ENCODE measurements at regions not wholly inside any gene's neighbourhood (a gene's known extent, or its start where the extent isn't known, plus 50 kb on each side); places are given as distances from the start of the nearest gene placed in this dataset.
"Not testable (repeated sequence)": the region's sequence is repeated elsewhere in the genome, so short reads cannot be mapped to it uniquely, and the experiment has no call there.

DNA sequence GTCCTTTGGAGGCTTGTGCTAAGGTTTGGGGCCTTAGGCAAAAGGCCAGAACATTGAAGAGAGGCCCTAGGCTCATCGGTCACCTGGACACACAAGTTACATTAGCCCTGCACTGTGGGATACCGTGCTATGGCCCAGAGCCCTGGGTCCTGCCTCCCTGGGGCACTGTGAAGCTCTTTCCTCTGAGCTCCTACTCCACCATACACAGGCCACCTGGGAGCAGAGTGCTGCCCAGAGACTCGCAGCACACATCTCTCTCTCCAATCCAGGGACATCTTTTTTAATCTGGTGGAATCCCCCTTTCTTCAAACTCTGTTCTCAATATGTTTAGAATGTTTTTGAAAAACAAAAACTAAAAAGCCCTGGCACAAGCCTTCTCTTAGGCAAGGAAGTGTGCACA, 314.2 kb upstream of the RGS6 start:
- no peak for DNase-seq

DNA sequence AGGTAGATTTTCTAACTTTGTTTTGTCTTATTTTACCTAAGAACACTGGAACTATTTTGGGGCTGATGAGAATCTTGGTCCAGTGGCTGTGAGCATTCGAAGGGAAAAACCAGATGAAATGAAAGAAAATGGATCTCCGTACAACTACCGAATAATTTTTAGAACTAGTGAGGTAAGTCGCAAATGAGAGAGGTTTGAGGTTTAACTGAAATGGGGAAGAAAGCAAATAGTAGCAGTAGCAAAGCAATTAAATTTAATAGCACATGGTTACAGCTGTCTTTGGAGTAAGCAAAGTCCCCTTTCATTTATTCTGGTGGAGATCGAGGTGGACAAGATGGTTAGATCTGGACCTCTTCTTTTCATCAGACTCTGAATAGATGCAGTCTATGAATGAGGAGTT, 313.5 kb upstream of the RGS6 start:
- DNase-seq = no peak

DNA sequence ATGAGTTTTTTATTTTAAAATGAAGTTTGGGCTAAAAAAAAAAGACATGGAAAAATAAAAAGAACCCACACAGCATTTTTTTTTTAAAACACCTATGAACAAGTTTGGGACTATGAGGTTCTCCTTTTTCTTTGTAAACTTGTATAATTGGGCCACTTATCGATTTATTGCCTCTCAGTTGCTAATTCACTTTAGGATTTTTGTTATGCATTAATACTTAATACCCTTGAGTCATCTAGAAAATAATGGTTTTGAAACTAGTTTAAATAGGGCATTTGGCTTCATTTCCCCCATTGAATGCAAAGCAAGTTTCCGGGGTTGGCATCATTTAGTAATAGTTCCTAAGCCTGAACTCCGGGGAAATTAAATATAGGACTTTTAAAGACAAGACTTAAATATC, 312.8 kb upstream of the RGS6 start:
- DNase-seq = no peak

DNA sequence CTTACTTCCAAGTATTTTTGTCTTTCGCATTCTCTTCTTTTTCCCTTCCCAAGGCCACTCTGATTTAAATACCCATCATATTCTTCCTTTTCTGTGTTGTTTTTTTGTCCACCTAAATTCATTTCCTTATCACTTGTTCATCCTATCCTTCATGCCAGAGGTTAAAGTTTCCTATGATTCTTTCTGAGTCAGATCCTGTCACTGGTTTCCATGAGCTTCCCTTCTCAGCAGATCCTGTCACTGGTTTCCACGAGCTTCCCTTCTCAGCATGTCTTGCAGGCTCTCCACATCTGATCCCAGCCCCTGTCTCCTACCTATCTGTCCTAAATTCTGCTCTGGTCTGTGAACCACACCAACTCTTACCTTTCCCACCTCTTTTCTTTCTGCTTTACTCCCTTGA, 311.8 kb upstream of the RGS6 start:
- no peak for DNase-seq

DNA sequence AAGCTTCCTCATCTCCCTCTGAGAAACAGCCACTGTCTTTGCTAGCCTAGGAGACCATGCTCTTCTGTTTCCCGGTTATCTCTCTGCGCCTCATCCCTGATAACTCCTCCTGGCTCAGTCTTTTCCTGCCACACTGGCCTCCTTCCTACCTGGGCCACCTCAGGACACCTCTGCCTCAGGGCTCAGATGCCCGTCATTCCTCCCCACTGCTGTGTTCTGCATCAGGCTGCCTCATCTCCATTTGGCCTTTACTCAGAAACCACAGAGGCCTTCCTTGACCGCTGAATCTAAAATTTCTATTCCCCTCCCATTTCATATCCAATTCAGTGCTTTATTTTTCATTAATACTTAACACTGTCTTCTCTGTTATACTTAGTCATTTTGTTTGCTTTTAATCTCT, 311.0 kb upstream of the RGS6 start:
- DNase-seq = no peak

DNA sequence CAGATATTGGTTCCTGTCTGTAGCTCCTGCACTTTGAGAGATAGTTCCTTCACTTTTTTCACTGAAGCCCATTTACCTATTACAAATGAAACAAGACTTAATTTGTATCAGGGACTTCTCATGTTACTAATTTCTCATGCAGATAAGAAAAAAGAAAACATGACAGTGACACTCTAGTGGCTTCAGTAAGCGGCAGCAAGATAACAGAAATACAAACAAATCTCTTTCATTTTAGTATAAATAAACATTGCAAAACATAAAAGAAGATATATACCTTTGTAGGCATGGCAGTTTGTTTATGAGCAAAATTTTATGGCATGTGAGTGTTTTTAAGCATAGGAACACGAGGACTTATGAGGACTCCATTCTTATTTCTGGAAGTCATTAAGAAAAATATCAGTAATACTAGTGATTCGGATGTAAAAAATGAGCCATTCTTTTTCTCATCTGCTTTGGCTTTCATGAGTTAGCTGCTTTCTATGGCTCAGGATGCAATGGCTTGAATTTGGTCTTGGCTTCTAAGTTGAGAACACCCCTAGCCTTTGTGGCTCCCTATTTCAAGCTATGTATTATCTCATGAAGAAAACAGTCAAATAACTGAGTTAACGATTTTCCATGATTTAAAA, 310.1 kb upstream of the RGS6 start:
- no peak for DNase-seq

DNA sequence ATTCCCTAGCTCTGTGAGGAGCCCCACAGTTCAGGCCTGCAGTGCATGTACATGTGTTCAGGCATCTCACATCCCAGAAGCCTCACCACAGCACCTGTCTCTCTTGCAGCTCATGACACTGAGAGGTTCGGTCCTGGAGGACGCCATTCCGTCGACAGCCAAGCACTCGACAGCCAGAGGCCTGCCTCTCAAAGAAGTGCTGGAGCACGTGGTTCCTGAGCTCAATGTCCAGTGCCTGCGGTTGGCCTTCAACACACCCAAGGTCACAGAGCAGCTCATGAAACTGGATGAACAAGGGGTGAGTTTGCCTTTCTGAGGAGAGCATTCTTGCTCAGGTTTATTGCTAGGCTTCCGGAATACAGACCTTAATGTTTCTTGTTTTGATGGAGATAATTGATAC, 308.3 kb upstream of the RGS6 start:
- DNase-seq = no peak

DNA sequence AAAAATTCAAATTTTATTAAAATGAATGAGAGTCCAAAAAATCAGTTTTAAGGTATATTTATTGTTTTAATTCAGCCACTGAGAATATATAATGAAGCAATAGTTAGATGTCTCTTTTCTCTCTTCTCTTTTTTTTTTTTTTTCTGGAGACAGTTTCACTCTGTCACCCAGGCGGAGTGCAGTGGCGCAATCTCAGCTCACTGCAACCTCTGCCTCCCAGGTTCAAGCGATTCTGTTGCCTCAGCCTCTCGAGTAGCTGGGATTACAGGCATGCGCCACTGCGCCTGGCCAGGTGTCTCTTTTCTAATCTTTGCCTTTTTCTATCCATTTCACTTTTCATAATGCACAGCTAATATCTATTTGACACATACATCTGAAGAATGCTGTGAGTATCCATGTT, 307.1 kb upstream of the RGS6 start:
- DNase-seq = no peak

DNA sequence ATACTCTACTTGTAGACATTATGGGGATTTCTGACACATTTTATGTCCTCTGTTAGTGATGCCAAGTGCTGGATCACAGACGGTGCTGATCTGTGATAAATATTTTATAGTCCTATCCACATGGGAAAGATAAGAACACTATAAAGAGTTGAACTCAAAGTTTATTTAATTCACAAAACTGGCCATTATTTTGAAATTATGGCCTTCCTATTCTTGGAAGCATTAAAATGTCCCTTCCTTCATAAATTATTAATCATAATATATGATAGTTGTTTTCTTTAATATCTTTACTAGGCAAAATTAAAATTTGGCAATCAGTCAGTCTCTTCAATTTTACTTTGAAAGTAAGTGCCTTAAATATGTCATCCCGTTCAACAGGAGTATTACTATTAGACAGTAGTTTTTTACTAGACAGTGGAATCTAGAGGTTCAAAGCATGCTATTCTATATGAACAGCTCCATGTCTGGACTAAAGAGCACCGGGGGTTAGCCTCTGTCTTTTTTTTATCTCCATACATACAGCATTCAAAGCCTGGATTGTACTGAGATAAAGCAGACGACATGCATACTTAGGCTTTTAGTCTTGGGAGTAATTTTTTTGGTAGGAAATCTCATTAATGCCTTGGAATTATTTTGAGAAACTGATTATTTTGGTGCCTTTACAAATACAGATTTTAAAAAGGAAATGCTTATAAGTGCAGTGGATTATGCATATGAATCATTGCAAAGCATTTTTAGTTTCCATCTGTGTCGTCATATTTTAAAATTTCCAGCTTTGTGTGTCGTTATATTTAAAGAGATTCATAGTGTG, 306.1 kb upstream of the RGS6 start:
- DNase-seq = no peak

DNA sequence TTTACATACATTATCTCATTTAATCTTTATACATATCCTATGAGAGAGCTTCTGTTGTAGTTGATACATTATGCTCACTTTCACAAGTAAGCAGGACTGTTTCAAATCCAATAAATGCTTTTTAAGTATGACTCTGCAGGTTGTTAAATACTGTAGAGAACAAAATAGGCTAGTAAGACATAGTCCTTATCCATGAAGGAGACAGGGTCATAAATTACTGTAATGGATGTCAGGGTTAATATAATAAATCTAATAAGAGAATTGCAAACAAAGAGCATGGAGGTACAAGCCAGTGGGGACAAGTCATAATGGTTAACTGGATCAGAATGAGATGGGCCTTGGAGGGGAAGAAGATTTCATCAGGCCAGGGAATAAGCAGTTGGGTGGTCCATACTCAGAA, 303.8 kb upstream of the RGS6 start:
- no peak for DNase-seq

DNA sequence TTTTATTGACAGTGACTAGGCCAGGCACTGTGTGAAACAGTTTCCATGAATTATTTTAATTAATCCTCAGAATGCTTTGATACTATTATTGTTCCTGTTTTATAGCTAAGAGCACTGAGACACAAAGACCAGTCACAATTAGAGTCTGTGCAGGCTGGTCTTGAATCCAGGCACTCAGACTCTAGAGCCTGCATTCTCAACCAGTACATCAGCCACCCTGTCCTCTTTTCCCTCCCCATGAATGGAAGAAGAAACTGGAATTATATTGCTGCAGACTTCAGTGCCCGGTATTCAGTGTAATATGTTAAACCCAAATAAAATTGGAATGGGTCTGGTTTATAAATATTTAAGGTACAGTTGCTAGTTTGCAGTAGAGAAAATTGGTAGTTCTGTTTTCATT, 303.0 kb upstream of the RGS6 start:
- no peak for DNase-seq

DNA sequence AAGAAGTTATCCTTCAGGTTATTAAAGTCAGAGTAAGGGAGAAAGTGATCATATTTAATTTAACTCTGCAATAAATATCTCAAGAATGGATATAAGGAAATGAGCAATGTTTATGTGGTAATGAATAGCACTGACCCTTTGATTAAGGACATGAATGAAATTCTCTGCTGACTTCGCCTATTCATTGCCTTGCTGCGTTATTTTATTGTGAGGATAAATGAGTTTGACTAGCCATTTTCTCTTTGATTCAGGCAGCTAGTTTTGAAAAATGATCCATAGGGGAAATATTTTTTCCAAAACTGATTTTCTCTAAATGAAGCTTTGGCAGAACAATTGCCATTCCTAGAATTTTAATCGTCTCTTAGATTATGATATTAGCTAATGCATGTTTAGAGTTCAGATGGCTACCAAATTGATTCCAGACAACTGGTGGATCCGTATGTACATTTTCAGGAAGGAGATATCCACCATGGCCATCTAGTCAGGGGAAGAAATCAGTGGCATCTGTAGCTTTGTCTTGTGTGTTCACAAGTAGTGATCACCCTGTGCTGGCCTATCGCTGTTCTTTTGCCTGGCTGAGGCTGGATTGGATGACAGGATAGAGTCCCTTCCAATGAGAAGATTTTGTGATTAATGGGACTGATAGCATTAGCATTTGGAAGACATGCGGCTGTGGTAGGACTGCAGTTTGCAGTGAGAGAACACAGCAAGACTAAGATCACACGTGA, 302.3 kb upstream of the RGS6 start:
- no peak for DNase-seq

DNA sequence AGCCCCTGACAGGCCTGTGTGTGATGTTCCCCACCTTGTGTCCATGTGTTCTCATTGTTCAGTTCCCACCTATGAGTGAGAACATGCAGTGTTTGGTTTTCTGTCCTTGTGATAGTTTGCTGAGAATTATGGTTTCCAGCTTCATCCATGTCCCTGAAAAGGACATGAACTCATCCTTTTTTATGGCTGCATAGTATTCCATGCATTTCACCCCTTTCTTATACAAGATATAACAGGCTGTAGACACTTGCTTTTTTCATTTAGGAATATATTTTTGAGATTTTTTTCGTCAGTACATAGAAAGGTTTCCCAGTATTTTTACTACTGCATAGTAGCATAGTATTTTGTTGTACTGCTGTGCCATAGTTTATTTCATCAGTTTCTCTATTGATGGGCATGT, 301.2 kb upstream of the RGS6 start:
- not testable (repeated sequence) for DNase-seq

DNA sequence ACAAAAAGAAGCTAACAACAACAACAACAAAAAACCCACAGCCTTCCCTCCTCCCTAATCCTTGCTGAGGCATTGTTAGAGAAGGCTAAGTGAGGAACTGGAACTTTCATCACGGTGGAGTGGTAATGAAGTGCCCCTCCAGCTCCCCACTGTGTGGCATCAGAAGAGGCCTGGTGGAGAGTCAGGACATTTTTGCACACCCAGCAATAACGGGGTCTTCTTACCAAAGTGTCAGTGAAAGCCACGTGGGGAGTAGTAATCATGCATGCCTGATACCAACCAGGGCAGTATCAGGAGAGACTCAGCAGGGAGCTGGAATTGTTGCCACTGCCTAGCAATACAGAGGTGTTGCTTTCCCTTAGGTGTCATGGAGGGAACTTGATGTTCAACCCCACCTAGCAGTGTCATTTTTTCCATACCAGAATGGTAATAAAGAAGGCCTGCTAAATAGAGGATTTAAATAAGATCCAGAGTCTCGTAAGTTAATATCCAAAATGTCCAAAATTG, 299.7 kb upstream of the RGS6 start:
- no peak for DNase-seq

DNA sequence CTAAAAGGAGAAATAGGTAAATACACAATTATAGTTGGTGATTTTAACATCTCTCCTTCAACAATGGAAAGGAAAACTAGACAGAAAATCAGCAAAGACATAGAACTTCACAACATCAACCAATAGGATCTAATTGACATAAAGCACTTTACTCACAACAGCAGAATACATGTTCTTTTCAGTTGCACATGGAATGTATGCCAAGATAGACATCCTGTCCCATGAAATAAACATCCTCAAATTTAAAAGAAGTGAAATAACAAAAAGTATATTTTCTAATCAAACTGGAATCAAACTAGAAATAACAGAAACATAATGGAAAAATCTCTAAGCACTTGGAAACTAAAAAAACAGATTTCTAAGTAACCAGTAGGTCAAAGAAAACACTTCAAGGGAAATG, 296.2 kb upstream of the RGS6 start:
- DNase-seq = no peak

DNA sequence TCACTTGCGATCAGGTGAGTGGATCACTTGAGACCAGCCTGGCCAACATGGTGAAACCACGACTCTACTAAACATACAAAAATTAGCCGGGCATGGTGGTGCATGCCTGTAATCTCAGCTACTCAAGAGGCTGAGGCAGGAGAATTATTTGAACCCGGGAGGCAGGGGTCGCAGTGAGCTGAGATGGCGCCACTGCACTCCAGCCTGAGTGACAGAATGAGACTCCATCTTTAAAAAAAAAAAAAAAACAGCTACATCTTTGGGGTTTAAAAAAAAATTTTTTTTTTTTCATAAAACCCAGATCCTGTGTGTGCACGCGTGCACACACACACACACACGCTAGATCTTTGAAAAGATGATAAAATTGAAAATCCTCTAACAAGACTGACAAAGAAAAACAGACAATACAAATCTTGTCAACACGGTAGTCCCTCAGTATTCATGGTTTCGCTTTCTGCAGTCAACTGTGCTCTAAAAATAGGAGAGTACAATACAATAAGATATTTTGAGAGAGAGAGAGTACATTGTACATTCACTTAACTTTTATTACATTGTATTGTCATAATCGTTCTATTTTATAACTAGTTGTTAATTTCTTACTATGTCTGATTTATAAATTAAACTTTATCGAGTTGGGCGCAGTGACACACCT, 295.3 kb upstream of the RGS6 start:
- DNase-seq = no peak

DNA sequence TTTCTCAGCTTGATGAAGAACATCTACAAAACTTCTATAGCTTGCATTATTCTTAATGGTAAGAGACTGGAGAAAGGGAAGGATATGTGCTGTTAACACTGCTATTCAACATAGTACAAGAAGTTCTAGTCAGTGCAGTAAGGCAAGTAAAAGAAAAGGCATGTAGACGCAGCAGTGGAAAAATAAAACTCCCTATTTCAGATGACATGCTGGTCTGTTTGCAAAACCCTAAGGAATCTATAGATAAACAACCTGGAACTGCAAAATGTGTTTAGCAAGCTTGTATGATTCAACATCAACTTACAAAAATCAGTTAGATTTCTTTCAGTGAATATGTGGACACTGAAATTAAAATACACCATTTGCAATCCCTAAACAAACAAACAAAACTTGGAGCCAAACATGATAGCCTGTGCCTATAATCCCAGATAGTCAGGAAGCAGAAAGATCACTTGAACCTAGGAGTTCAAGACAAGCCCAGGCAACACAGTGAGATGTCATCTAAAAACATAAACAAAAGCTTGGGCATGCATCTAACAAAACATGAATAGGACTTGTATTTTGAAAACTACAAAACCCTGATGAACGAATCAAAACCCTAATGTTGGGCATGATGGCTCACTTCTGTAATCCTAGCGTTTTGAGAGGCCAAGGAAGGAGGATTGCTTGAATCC, 293.6 kb upstream of the RGS6 start:
- no peak for DNase-seq

DNA sequence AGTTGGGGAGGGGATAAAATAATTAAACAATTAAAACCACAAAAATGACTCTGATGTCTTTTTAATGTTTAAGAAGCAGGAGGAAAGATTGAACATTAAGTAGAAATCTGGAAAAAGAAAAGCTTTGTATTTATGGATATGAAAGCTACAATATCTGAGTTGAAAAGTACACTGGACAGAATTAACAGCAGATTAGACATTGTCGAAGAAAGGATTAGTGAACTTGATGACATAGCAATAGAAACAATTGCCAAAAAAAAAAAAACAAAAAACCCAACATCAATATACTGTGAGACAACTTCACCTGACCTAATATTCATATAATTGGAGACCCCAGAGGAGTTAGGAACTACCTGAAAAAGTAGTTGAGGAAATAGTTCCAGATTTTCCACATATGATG, 289.5 kb upstream of the RGS6 start:
- no peak for DNase-seq

DNA sequence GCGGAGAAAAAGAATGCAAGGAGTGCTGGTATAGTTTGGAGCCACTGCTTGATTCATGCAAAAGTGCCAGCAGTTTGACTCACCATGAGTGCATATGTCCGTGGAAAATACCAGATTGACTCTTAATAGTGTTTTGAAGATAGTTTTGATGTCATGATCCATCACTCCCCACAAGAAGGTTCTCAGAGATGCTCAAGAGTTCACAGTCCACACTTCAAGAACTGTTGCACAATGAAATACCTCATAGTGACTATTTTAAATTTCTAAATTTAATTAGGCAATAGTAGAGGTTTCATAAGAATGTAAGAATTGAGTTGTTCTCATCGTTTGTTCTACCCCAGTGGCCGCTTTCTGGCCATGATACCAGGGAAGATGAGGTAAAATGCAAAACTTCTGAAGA, 286.6 kb upstream of the RGS6 start:
- DNase-seq = no peak

DNA sequence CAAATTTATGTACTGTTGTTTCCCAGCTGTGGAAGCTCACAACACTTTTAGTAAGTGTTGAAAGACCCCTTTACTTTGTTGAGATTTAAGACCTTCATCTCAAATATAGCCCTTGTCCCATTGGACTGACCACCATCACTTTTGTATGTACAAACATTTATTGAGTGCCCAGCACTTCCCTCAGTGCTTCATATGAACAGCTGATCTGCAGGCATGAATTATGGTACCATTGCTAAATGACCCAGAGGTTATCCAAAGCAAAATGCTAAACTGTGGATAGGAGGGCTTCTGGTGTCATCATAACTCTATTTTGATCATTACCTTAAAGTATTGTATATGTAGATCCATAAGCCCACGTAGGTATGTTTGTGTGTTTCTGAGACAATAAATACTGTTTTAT, 285.7 kb upstream of the RGS6 start:
- no peak for DNase-seq

DNA sequence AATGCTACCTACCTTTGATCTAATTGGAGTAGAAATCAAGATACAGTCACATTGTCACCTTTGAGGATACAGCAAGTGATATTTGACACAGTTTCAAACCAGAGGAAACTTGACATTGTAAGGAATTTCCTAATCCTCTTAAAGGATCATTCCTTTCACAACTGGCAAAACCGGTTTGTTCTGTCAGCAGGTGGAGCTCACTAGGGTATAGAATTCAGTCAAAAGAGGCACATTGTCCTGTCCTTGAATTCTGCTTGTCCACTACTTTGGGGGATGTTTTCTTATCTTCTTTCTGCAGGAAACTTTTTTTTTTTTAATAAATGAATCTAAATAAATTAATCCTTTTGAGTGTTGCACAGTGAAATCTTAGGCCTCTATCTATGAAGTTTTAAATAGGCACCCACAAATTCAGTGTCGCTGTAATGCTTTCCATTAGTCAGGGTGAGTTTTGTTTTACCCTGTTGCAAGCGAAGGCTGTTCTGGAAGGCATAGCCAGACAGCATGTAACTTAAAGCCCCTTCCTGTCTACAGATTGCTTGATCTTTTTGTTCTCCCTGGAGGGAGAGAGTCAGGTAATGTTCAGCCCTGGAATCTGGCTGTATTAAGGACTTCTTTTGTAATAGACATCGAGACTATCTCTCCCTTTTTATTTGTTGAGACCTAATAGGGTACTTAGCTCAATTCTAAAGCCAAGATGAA, 285.0 kb upstream of the RGS6 start:
- DNase-seq = no peak

DNA sequence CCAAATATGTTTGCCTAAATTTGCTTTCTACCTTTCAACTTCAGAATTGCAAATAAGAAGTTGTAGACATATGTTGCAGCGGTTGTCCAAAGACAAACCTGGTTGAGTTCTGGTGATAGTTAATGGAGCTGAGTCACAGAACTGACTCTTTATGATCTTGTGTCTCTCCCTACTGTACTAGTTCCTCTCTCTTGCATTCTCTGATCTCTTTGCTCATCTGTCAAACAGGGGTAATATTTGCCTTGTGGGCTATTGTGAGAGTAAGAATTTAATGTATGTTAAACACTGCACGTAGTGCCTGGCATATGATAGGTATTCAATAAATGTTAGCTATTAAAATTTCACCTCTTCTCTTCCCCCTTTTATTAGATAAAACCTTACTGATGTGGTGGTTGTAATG, 283.5 kb upstream of the RGS6 start:
- DNase-seq = no peak
